Endometrium (tissue), 2 donors: ENCODE measurements at regions not wholly inside any gene's neighbourhood (a gene's known extent, or its start where the extent isn't known, plus 50 kb on each side); places are given as distances from the start of the nearest gene placed in this dataset.
"Not testable (repeated sequence)": the region's sequence is repeated elsewhere in the genome, so short reads cannot be mapped to it uniquely, and the experiment has no call there.

Source experiments
- FAIRE-seq: peaks from 2 replicates; lab custom pipeline; 2012; peaks lifted over from hg19 to GRCh38; lab: Jason Lieb, UNC
- donor health status: control.
- donor health status: control.

DNA sequence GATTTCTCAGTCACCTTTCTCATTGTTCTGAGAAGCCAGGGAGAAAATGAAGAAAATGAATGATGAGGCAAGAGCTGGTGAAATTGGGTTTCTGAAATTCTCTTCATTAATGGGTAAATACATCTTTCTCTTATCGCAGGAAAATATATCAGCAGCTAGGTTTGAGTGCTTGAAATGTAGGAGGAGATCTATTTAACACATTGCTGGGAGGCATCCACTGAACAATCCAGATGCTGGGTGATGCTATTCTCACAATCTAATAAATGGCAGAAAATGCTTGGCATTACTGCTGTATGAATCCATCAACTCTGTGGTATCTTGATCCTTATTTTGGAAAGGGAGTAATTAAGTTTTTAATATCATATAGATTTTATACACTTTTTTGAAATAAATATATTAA is 199.6 kb upstream of the LRP1B start:
- FAIRE-seq, result no peak

DNA sequence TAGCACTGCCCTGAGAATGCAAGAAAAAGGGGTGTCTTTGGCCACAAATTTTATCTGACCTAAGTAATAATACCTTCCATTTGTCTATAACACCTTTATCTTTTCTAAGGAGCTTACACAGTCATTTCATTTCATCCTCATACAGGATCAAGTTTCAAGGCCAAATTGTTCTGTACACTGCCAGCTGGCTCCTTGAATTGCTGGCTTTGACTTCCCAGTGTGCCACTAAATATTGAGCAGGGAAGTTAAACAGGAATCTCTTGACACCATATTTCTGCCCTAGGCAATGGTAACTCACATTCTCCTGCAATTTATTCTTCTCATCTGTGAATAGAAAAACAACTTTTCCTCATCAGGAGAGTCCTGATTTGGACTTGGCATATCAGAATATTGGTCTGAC is 195.1 kb upstream of the LRP1B start:
- no peak for FAIRE-seq

DNA sequence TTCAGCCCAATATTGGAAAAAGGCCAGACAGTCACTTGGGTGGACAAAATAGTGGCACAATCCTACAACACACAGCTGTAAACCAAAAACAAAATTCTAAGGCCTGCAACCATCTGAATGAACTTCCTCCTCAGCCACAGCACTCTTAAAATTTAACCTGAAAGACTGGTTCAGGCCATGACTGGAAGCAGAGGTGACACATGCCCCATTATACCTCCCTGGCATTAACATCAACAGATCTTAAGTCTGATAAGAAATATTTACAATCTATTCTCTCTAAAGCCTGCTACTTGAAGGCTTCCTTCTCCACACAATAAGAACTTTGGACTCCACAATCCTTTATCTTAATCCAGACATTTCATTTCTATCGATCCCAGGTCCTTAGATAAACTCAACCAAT is 192.4 kb upstream of the LRP1B start:
- FAIRE-seq, result no peak

DNA sequence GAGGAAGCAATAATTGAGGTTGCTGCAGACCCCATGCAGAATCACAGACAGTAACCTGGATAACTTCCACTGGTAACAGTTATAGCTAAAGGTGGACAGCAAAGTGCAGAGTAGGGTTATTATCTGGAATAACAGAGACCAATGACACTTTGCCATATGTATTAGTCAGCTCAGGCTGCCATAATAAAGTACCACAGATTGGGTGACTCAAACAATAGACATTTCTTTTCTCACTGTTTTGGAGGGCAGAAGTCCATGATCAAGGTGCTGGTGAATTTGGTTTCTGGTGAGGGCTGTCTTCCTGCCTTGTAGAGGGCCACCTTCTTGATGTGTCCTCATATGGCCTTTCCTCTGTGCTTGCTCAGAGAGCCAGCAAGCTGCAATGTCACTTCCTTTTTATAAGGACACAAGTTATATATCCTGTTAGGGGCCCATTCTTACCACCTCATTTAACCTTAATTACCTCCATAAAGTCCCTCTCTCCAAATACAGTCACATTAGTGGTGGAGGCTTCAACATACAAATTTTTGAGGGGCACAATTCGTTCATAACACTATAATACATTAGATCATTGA is 191.0 kb upstream of the LRP1B start:
- no peak for FAIRE-seq

DNA sequence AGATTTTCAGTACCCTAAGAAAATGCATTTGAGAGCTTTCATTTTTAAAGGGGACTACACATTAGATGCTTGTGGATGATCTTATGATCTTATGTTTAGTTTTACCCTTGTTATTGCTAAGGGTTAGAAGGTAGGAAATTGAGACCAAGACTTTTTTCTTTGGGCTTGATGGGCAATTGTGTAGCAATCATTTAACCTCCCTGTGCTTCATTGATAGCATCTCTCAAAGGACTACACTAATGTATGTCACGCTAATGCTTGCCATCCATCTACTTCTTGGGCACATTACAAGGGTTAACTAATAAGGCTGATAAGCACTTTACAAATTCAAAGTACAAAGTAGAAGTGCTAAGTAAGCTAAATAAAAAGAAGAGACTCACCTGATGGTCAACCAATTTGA is 189.3 kb upstream of the LRP1B start:
- FAIRE-seq, result no peak

DNA sequence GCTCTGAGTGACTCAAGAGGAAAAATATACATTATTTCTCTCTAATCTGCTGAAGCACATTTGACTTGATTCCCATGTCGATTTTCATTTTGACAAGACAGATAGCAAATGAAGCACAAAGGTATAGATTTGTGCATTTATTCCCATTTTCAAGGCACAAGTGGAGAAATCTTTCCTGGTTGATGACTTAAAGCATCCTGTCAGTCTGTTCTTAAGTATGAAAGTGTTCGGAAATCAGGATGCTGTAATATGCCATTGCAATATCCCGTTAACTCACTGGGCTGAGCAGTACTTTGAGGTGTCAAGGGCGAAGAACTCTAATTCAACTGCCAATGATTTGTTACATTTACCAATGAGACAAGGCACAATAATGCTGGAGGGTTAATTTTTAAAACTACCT is 185.2 kb upstream of the LRP1B start:
- FAIRE-seq, result no peak

DNA sequence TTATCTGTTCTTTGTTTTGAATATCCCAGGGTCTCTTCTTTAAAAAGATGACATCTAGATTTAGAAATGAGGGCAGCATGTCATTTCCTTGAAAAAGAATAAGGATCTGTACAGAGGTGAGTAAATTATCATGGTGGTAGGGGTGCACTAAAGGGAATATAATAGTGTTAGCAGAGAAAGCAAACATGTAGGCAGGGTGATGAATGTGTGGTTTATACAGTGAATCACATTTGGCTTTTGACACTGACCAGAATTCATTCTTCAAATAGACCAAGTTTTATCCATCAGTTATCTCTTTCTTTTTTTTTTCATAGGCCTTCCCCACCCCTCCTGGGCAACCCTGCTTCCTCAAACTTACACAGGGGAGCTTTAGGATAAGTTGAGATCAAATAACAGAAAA is 184.5 kb upstream of the LRP1B start:
- no peak for FAIRE-seq

DNA sequence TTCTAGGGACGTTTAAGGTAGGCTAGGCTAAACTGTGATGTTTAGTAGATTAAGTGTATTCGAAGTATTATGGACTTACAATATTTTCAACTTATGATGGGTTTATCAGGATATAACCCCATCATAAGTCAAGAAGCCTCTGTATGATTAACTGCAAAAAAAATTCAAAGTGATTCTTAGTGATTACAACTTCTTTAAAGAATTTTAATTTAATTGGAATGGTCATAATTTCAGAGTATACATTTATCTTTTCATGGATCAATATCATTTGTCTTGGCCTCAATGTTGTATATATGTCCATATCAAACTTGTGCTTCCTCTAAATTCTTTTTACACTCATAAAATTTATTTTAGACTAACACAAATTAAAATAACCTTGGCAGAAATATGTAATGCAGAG is 183.3 kb upstream of the LRP1B start:
- FAIRE-seq, result no peak

DNA sequence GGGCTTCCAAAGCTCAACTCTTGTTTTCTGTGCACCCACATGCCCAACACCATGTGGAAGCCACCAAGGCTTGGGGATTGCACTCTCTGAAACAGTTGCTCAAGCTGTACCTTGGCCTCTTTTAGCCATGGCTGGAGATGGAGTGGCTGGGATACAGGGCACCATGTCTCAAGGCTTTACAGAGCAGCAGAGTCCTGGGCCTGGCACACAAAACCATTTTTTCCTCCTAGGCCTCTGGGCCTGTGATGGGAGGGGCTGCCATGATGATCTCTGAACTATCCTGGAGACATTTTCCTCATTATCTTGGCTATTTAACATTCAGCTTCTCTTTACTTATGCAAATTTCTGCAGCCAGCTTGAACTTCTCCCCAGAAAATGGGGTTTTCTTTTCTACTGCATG is 179.7 kb upstream of the LRP1B start:
- FAIRE-seq, result no peak

DNA sequence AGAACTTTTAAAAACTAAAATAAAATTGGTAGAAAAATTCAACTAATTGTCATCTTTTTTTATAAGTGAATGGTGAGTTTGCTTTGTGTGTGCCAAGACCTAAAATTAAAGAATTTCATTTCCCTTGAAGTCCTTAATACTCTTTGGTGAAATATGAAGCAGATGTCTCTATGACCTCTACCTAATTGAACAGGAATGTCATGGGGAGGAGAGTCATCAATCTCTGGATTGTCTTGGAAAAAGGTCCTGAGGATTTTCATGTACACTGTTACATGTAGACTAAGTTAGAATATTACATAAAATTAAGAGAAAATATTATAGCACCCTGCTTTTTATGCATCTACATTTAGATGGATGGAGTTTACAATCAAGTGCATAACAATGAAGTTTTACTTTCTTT is 177.9 kb upstream of the LRP1B start:
- FAIRE-seq, result no peak

DNA sequence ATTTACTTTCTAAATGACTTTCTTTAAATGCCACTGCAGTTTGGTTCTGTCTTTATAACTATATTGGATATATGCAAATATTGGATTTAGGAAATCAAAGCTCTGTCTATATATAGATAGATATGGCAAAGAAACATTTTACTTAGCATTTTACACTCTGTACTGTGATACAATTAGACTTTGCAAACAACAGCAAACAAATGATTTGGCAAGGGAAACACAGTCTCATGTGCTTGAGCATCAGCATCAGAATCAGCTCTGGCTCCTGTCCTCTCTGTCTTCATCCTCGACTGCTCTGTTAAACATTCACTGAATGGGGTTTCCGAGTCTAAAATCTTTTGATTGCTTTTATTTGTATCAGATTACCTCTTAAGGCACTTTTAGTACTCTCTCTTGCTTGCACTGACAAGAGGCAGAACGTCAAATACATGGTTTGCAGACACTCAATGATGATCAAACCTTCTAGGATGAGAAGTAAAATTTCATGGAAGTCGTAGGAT is 176.8 kb upstream of the LRP1B start:
- FAIRE-seq, result no peak

DNA sequence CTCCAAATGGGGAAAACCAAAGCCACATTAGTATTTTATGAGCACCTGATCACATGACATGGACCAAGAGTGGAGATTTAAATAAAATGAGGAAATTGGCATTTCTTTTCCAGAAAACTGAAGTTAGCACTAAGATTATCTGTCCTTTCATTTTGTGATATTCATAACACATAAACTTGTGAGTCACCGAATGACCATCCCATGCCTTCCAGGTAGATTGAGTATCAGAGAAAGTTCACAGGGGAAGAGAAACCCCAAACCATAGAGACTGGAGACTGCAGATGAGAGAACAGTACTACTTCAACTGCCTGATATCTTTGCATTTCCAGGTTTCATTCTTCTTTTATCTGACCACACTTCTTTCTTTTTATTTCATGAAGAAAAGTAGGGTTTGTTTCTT is 176.3 kb upstream of the LRP1B start:
- FAIRE-seq, result no peak

DNA sequence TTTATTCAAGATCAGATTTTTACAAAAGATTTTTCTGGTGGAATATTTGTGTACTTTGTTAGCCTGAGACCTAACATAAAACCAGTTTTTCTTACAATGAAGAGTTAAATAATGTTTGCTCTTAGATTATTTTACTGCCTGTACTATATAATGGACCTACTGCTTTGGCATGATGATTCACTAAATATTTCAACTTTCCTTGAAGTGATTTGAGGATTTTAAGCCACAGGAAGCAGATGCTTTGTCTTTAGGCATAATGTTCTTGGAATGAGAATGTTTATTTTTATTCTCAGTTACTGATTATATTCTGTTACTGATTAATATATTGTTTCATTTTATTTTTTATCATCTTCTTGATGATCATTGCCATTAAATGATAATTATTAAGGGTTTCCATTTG is 175.3 kb upstream of the LRP1B start:
- FAIRE-seq, result no peak

DNA sequence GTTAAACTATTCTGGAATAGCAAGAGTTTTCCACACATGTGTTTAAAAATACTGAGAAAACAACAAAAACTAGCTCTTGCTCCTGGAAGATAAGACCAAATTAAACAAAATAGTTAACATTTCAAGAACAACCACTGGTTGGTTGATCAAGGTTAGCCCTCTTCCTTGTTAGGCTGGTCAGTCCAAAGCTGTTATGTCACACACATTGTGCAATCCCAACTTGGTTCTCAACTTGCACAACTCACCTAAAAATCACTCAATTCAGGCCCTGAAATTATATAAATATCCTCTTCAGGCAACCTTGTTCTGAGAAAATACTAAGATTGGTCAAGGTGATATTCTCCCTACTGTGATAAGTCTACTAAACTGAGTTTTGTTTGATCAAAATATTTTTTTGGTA is 169.7 kb upstream of the LRP1B start:
- no peak for FAIRE-seq

DNA sequence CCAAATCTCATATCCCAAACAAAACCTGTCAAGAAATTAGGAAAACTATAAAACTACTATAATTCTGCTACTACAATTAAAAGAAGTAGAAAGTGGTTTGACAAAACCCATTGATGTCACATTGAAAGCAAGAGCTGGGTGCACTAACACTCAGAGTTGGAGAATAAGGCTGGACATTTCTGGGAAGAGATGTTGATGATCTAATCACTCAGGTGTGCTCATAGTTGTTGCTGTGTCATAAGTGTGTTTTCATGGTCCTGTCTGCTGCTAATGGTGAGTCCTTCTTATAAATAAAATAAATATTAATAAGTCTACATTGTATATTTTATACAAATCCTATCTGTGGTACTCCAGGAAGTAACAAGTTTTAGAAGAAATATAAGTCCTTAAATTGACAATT is 168.2 kb upstream of the LRP1B start:
- FAIRE-seq, result no peak

DNA sequence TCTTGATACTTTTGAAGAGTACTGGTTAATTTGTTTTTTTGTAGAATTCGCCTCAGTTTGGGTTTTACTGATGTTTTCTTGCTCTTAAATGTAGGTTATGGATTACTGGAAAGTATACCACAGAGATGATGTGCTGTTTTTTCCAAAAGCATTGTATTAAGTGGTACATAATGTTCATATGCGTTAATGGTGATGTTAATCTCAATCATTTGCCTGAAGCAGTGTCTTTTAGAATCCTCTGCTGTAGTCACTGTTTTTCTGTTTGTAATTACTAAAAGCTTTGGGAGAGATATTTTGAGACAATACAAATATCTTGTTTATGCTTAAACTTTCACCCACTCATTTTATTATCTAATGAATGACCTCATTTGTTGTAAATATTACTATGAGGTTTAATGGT is 163.4 kb upstream of the LRP1B start:
- FAIRE-seq, result no peak

DNA sequence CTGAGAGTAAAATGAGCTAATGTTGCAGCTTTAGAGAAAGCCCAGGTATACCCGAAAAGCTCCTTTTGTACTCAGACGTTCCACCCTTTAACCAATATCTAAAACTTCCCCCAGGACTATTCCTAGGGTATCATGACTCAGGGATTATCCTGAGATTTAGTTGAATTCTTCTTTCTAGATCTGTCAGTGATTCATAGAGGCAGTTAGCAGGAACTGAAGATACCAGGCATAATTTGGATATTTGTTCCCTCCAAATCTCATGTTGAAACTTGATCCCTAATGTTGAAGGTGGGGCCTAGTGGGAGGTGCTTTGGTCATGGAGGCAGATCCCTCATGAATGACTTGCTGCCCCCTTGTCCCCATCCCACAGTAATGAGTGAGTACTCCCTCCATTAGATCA is 161.2 kb upstream of the LRP1B start:
- FAIRE-seq, result no peak

DNA sequence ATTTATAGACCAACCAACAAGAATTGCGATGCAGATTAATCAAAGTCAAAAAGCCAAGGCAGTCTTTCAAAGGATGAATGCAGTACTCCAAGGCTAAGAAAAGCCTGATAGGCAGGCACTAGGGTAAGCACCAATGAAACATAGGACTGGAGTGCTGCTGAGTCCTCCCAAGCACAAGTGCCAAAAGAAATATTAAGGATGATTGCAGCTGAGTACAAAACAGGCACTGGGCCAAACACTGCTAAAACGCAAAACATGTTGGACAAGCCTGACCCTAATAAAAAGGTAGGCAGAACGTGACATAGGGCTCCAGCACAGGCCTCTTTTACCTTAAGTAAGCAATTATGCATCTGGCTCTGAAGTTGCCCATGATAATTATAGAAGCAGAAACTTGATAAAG is 160.1 kb upstream of the LRP1B start:
- FAIRE-seq, result no peak

DNA sequence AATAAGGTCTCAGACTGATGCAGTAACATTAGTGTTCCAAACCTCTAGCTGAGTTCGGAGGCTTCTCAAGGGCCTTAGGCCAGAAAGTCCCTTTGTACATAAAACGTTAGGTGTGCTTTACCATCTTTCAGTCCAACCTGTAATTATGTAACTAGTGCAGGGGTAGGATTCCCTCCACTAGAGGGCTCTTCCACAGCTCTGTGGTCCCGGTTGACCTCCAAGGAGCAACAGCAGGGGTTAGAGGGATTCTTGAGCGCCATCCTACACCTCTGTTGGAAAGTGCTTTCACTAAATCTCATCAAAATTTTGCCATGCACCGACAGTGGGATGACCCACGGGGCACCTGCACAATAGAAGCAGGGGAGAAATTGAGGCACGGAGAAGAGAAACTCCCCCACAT is 155.8 kb upstream of the LRP1B start:
- FAIRE-seq, result no peak

DNA sequence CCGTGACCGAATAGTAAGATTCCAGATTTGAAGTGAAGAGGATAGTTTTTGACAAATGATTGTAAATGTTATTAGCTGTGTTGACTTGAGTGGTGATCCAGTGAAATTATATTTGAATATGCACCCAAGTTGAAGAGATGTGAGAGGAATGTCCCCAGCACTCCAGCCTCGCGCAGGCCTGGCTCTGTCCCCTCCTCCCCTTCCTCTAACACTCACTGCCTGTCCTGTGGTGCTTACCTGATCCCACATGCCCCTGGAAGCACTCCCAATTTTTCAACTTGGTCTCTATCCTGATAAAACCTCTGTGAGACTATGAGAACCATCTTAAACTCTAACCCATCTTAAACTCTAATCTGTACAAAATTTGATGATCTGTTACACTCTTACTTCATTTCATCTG is 154.7 kb upstream of the LRP1B start:
- no peak for FAIRE-seq

DNA sequence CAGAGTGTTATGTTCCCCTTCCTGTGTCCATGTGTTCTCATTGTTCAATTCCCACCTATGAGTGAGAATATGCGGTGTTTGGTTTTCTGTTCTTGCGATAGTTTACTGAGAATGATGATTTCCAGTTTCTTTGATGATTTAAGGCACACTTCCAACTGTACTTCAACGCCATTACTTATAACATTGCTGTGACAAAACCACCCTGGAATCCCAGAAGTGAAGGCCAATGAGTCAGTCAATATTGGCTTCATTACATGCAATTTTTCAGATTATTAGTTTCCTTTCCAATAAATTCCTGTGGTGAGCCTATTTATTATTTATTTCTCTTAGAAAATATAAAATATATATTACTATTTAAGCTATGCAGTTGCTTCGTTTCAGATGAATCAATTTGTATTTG is 153.5 kb upstream of the LRP1B start:
- not testable (repeated sequence) for FAIRE-seq

DNA sequence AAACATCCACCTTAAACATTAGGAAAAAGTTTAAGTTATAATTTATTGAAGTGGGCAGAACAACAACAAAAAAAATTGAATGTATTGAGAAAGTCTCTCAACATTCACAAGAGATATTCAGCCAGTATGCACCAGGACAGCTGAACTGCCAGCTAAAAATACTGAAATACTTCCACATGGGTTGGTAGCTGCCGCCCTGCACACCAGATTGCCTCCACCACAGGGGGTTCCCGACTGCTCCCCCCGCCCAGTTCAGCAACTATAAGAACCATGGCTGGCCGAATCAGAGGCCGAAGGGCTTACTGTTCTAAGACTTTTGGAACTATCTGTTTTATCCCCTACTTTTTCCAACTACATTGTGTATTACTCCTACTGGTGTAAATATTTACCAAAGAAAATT is 150.0 kb upstream of the LRP1B start:
- no peak for FAIRE-seq

DNA sequence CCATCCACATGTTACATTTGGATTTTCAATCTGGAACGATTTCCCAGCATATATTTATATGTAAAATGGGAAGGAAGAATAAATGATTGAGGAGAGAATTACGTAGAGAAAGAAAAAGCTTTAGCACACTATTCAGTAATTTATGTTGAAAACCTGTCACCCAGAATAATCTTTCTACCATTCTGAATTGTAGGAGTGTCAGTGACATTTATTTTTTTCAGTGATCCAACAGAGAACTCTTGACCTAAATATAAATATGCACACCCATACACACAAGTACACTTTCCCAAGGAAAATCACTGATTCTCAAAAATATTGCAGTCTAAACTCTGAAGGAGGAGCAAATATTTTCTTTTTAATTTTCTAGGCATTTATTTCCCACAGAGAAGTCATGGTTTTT is 140.2 kb upstream of the LRP1B start:
- FAIRE-seq, result no peak

DNA sequence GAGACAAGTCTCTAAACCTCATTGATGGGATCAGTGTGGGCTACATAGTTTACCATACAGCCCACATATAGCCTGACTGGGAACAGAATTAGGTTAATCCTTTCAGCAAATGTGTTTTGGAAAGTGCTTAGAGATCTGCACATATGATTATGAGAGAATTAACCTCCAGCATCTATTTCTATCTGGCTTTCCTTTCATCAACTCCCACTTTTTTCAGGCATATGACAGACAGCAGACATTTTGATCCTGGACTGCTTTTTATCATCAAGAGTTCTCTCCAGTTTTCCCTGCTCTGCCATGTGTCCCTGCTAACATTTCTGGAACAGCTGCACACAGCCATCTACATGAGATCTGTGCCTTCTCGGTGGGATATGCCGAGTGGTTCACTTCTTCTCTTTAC is 139.5 kb upstream of the LRP1B start:
- FAIRE-seq, result no peak

DNA sequence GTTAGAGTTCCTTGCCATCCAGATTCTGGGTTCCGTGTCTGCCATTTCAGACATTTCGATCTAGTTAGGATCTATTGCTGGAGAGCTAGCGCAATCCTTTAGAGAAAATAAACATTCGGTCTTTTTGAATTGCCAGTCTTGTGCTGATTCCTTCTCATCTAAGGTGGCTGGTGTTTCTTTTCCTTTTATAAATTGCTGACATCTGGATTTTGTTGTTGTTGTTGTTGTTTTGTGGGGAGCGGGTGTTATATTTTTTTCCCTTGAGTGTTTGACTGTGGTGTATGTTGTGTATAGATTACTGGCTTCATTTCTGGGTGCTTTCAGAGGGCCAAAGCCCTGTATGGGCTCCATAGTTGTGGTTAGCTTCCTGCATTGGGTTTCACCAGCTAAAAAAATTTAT is 128.5 kb upstream of the LRP1B start:
- FAIRE-seq, result no peak
